HepG2 (cell line): ENCODE measurements at regions not wholly inside any gene's neighbourhood (a gene's known extent, or its start where the extent isn't known, plus 50 kb on each side); places are given as distances from the start of the nearest gene placed in this dataset.
A peak's percentile ranks its signal among the peaks of the same experiment; 100 is the strongest.

Source experiments
- ATAC-seq: fragments of 200-7000 bp; cut with Tn5 transposase; 3 replicates; pipeline ENCODE4 v1.9.1; 2020; ENCODE audit warnings: mild to moderate bottlenecking, moderate library complexity
- BruUV-seq: library from RNA; stranded (reverse); fragments of 400-500 nt; replicated peaks from 2 replicates; lab custom pipeline; 2021; lab: Mats Ljungman, UMichigan
- CTCF ChIA-PET: fragments of 300-600 bp; formaldehyde crosslinking; extraction: SDS; loops from one replicate; lab custom pipeline; 2021; ENCODE audit warnings: low total read pairs, inconsistent platforms, low intra/inter-chr PET ratio; lab: Yijun Ruan, JAX
- POLR2A ChIA-PET: fragments of 350-600 bp; sonication (Branson Sonifier 250); formaldehyde crosslinking; loops from one replicate; lab custom pipeline; 2020; ENCODE audit warnings: antibody characterized with exemption, inconsistent platforms; lab: Yijun Ruan, JAX
- DNase-seq: peaks from one replicate; pipeline ENCODE4 v3.0.0-alpha.2; 2015; ENCODE audit warnings: low spot score
- FAIRE-seq: peaks from 3 replicates; lab custom pipeline; 2011; peaks lifted over from hg19 to GRCh38; lab: Jason Lieb, UNC
- H2AFZ ChIP-seq: one replicate; pipeline ENCODE4 v1.6.1; 2011; ENCODE audit warnings: low read length, inconsistent platforms
- H3K27ac ChIP-seq: fragments of 300-600 bp; 3 replicates; pipeline ENCODE4 v1.8.0; 2011; ENCODE audit warnings: mixed run types, mild to moderate bottlenecking, mixed read lengths, low read length, inconsistent platforms; ENCODE audit not compliant: insufficient read depth; ENCODE audit errors: extremely low read length
- H3K27me3 ChIP-seq, 2 experiments: fragments of 200-600 bp in 1 of 2; 2 replicates in 1 of 2; 3 replicates in 1 of 2; pipeline versions ENCODE4 v1.6.0 to v1.8.0; 2011; ENCODE audit warnings: low read length in 2 of 2, mild to moderate bottlenecking in 2 of 2, moderate library complexity in 2 of 2, inconsistent platforms in 1 of 2; ENCODE audit not compliant: insufficient read depth in 2 of 2, control insufficient read depth in 1 of 2
- H3K36me3 ChIP-seq, 2 experiments: fragments of 200-600 bp in 1 of 2; replicated peaks in 1 of 2; 2 replicates in 1 of 2; 3 replicates in 1 of 2; pipeline versions ENCODE4 v1.5.1 to v1.8.0; 2011; ENCODE audit warnings: low read length in 2 of 2, inconsistent platforms in 1 of 2; ENCODE audit not compliant: insufficient read depth in 2 of 2, control insufficient read depth in 1 of 2
- H3K4me1 ChIP-seq: 2 replicates; pipeline ENCODE4 v1.5.1; 2012; ENCODE audit warnings: low read length, inconsistent platforms; ENCODE audit not compliant: insufficient read depth
- H3K4me2 ChIP-seq: 2 replicates; pipeline ENCODE4 v1.6.0; 2011; ENCODE audit warnings: low read depth, low read length, inconsistent platforms
- H3K4me3 ChIP-seq, 3 experiments: fragments of 200-600 bp in 1 of 3; sonication (generic), shearing (Covaris generic) in 1 of 3; replicated peaks in 1 of 3; 2 replicates each; pipeline ENCODE4 v1.5.1; 2011 to 2016; ENCODE audit warnings: low read length in 3 of 3, inconsistent platforms in 2 of 3, low read depth in 2 of 3, mild to moderate bottlenecking in 2 of 3, control low read depth in 1 of 3, mixed read lengths in 1 of 3; ENCODE audit not compliant: insufficient read depth in 1 of 3
- H3K79me2 ChIP-seq: one replicate; pipeline ENCODE4 v1.6.1; 2011; ENCODE audit warnings: low read length, inconsistent platforms; ENCODE audit not compliant: insufficient read depth
- H3K9ac ChIP-seq: 2 replicates; pipeline ENCODE4 v1.6.0; 2011; ENCODE audit warnings: mild to moderate bottlenecking, low read depth, low read length, inconsistent platforms; ENCODE audit not compliant: insufficient read depth
- H3K9me3 ChIP-seq: 2 replicates; pipeline ENCODE4 v1.5.1; 2012; ENCODE audit warnings: mild to moderate bottlenecking, low read length
- H4K20me1 ChIP-seq: 2 replicates; pipeline ENCODE4 v1.6.0; 2011; ENCODE audit warnings: inconsistent platforms, mild to moderate bottlenecking, low read length, moderate library complexity; ENCODE audit not compliant: insufficient read depth
- ARHGAP35 ChIP-seq: sonication (generic); formaldehyde crosslinking; IDR thresholded peaks from 2 replicates; pipeline ENCODE4 v1.9.0; 2022; ENCODE audit warnings: mild to moderate bottlenecking, inconsistent platforms, moderate library complexity, missing genetic modification reagents, borderline replicate concordance
- MAFF ChIP-seq: IDR thresholded peaks from 2 replicates; pipeline ENCODE4 v1.6.1; 2011; ENCODE audit warnings: low read depth, low read length, improper control_type of control experiment
- MAFK ChIP-seq, 2 experiments: IDR thresholded peaks in 1 of 2; conservative IDR thresholded peaks in 1 of 2; 2 replicates each; pipeline ENCODE4 v1.6.1; 2011; ENCODE audit warnings: improper control_type of control experiment in 2 of 2, low read length in 2 of 2
- PHF21A ChIP-seq: sonication (generic); formaldehyde crosslinking; IDR thresholded peaks from 2 replicates; pipeline ENCODE4 v1.5.0; 2020; ENCODE audit warnings: mild to moderate bottlenecking, missing genetic modification reagents
- TCF12 ChIP-seq, 2 experiments: fragments of 450-650 bp in 1 of 2; sonication (generic) in 1 of 2; formaldehyde crosslinking in 1 of 2; IDR thresholded peaks; 2 replicates each; pipeline versions ENCODE4 v1.6.1 to v1.8.0; 2017 to 2022; ENCODE audit warnings: antibody characterized with exemption in 1 of 2, mild to moderate bottlenecking in 1 of 2, missing genetic modification reagents in 1 of 2, moderate library complexity in 1 of 2
- ZNF143 ChIP-seq: sonication (generic); formaldehyde crosslinking; IDR thresholded peaks from 2 replicates; pipeline ENCODE4 v1.4.0; 2020; ENCODE audit warnings: missing genetic modification reagents
- ZNF235 ChIP-seq: sonication (generic); formaldehyde crosslinking; IDR thresholded peaks from 2 replicates; pipeline ENCODE4 v1.8.1; 2023; ENCODE audit warnings: mild to moderate bottlenecking, missing genetic modification reagents, borderline replicate concordance
- ZNF383 ChIP-seq: sonication (generic); formaldehyde crosslinking; IDR thresholded peaks from 2 replicates; pipeline ENCODE4 v1.4.0; 2020; ENCODE audit warnings: missing genetic modification reagents, mild to moderate bottlenecking, borderline replicate concordance
- WGBS: methylation state at CpG from one replicate; pipeline ENCODE4 v1.1.6; 2017; ENCODE audit warnings: low lambda C conversion rate; 5-methylcytosine and 5-hydroxymethylcytosine counted together
- in situ Hi-C: cut with HindIII; loops from 2 replicates; pipeline ENCODE4 v1.10.0; 2017; ENCODE audit warnings: low pct_unique_long_range_greater_than_20kb; ENCODE audit not compliant: extremely low pct_ligation_motif_present
- intact Hi-C: fragments of 100-400 bp; cut with micrococcal nuclease; formaldehyde crosslinking; loops from one replicate; pipeline ENCODE4 v1.10.0; 2022; ENCODE audit not compliant: unreplicated experiment

DNA sequence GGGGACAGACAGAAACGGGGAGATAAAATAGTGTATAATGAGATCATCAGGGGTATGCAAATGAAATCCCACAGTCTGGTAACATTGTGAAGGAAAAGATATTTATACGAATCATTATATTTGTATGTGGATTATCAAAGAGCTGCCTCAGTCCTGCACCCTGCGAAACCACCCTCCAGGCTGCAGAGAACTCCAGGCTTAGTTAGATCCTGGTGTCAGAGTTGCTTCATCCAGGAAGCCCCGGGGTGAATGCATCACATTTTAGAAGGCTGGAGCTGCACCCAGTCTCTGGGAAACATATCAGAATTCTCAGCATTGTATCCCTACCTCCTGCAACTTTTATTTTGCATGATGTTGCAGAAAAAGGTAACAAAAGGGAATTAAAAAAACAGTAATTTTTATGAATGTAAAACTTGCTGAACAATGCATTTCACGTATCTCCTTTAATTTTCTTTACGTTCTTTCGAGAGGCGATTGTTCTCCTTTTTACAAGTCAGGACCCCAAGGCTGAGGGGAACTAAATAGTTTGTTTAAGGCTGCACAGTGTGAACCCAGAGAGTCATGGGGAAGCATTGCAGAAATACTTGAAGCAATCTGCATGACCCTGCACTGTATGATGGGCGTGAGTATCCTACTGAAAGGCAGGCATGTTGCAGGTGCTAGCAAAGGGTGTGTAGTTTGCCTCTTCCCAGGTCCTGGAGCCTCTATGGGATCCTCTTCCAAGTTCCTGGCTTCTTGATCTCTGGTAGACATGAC lies 299.5 kb upstream of the CLNK start:
- no peak for DNase-seq
- Histone ChIP-seq H3K9me3 (no peaks in the 10 kb centered on the region), H3K79me2 (no peaks in the 10 kb centered on the region), H3K9ac (no peak overlapping the region), H3K27ac (no peak overlapping the region), H3K4me3 (no peak overlapping the region), H3K27me3 (no peaks in the 10 kb centered on the region), H4K20me1 (no peaks in the 10 kb centered on the region), H3K4me2 (no peak overlapping the region), H3K36me3 (no peaks in the 10 kb centered on the region), H3K4me1 (no peaks in the 10 kb centered on the region), H2AFZ (no peak overlapping the region)
- no peak for ATAC-seq
- 31% methylated on average over 9 of the region's 9 CpGs for WGBS
- no peak for FAIRE-seq
- CTCF ChIA-PET = no interaction called here
- POLR2A ChIA-PET = no interaction called here
- intact Hi-C loops (no loop called here), in situ Hi-C loops (no loop called here)
- BruUV-seq = no TSS peak
- TF ChIP-seq ZNF383 (CRISPR knock-in tag) (no peak), ZNF143 (CRISPR knock-in tag) (no peak), ARHGAP35 (no peak), ZNF235 (CRISPR knock-in tag) (no peak), TCF12 (IDR thresholded peaks at IDR 0.05) (no peak), TCF12 (CRISPR knock-in tag; IDR thresholded peaks at IDR 0.05) (no peak)
- TF ChIP-seq, all 625 proteins: peak for 0

DNA sequence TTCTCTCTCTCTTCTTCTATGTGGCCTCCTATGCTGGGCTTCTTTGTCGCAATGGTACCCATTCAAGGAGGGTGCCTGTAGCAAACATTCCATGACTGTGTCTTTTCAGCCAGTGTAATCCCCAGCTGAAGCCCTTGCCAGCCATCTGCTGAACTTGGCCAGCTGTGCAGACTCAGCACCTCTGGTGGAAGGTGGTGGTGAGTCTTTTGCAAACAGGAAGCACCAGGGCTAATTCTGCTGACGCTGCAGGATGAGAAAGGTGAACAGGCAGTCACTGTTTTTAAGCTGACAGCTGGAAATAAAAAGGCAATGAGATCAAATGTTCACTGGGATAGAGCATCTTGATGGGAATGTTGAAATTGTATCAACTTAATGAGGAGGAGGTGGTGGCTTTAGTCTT lies 298.7 kb upstream of the CLNK start:
- Histone ChIP-seq H3K4me1 (no peaks in the 10 kb centered on the region), H3K9me3 (no peaks in the 10 kb centered on the region), H3K27ac (no peak overlapping the region), H4K20me1 (no peaks in the 10 kb centered on the region), H3K9ac (no peak overlapping the region), H2AFZ (no peak overlapping the region), H3K79me2 (no peaks in the 10 kb centered on the region), H3K4me2 (no peak overlapping the region), H3K36me3 (no peaks in the 10 kb centered on the region), H3K4me3 (no peak overlapping the region), H3K27me3 (no peaks in the 10 kb centered on the region)
- in situ Hi-C loops (no loop called here), intact Hi-C loops (no loop called here)
- DNase-seq (no peak), FAIRE-seq (no peak), ATAC-seq (no peak)
- 39% methylated on average over 2 of the region's 2 CpGs for WGBS
- ChIA-PET CTCF (no interaction called here), POLR2A (no interaction called here)
- BruUV-seq = no TSS peak
- TF ChIP-seq PHF21A (CRISPR knock-in tag) (no peak), MAFF (peak; percentile 92), MAFK (conservative IDR thresholded peaks at IDR 0.05 in 1 of 2, IDR thresholded peaks at IDR 0.05 in 1 of 2; ENCODE audit: low read length in 2 of 2) (peak; percentile 87 to 94)
